22Rv1 (cell line): ENCODE measurements at regions not wholly inside any gene's neighbourhood (a gene's known extent, or its start where the extent isn't known, plus 50 kb on each side); places are given as distances from the start of the nearest gene placed in this dataset.

ENCODE experiments used
- CTCF ChIP-seq: fragments of 450-650 bp; IDR thresholded peaks from 2 replicates; pipeline ENCODE4 v1.5.1; 2017; ENCODE audit warnings: mild to moderate bottlenecking
- ZFX ChIP-seq: fragments of 450-650 bp; IDR thresholded peaks from 2 replicates; pipeline ENCODE4 v1.6.1; 2017; ENCODE audit warnings: antibody characterized with exemption, borderline replicate concordance

GRCh38 chr6:170190046-170190445 lies 100.8 kb downstream of the DLL1 start:
- no peak for TF ChIP-seq CTCF
- no peak for TF ChIP-seq ZFX
